Neural crest cell (in vitro differentiated cells): ENCODE measurements at regions not wholly inside any gene's neighbourhood (a gene's known extent, or its start where the extent isn't known, plus 50 kb on each side); places are given as distances from the start of the nearest gene placed in this dataset.
A peak's percentile ranks its signal among the peaks of the same experiment; 100 is the strongest.

Experiments used
- DNase-seq: peaks from one replicate; pipeline ENCODE4 v3.0.0; 2021; ENCODE audit warnings: low read depth, mixed read lengths, low spot score
- H3K27ac Mint-ChIP-seq: one replicate; pipeline ENCODE4 v1.8.0; 2021; ENCODE audit warnings: mild to moderate bottlenecking, mixed read lengths; ENCODE audit not compliant: unreplicated experiment
- H3K27me3 Mint-ChIP-seq: 2 replicates; pipeline ENCODE4 v1.8.0; 2021; ENCODE audit warnings: low read depth, mild to moderate bottlenecking, mixed read lengths
- H3K36me3 Mint-ChIP-seq: 2 replicates; pipeline ENCODE4 v1.8.0; 2021; ENCODE audit warnings: low read depth, mild to moderate bottlenecking, mixed read lengths
- H3K4me1 Mint-ChIP-seq: 2 replicates; pipeline ENCODE4 v1.8.0; 2021; ENCODE audit warnings: mixed read lengths
- H3K4me3 Mint-ChIP-seq: one replicate; pipeline ENCODE4 v1.8.0; 2021; ENCODE audit warnings: mild to moderate bottlenecking, mixed read lengths
- H3K9me3 Mint-ChIP-seq: 2 replicates; pipeline ENCODE4 v1.8.0; 2021; ENCODE audit warnings: mixed read lengths
- CTCF ChIP-seq: fragments of 200-600 bp; sonication (generic); conservative IDR thresholded peaks from 2 replicates; pipeline ENCODE4 v1.5.0; 2021; ENCODE audit warnings: antibody characterized with exemption, mild to moderate bottlenecking

GRCh38 chr5:29547236-29547865 is 1646.1 kb upstream of the CDH6 start:
- H3K27me3 Mint-ChIP-seq, result no peaks in the 10 kb centered on the region
- no peak overlapping the region for H3K27ac Mint-ChIP-seq
- no peaks in the 10 kb centered on the region for H3K36me3 Mint-ChIP-seq
- no peak overlapping the region for H3K4me3 Mint-ChIP-seq
- no peaks in the 10 kb centered on the region for H3K4me1 Mint-ChIP-seq
- no peaks in the 10 kb centered on the region for H3K9me3 Mint-ChIP-seq
- no peak for TF ChIP-seq CTCF
- DNase-seq, result no peak

DNA sequence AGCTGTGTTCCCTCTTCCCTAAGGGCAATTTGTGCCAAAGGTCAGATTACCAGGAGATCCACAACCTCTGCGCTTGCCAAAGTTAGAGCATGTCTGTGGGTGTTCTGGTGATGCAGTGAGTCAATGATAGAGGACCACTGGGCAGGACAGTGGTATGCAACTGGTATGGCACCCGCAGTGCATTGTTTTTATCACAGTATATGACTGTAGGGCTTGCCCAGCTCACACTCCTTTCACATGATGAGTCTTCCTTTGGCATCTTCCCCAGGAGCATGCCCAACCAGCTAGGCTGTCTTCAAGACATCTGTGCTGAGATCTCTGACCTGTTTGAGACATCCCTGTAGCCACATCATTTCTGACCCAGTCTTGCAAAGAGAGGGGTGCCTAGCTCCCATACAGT is 1650.0 kb upstream of the CDH6 start:
- H3K36me3 Mint-ChIP-seq, result no peaks in the 10 kb centered on the region
- peak overlapping the region; percentile 19 for H3K27ac Mint-ChIP-seq
- H3K9me3 Mint-ChIP-seq, result peaks cover 5% of the 10 kb centered on the region
- no peak overlapping the region for H3K4me3 Mint-ChIP-seq
- no peaks in the 10 kb centered on the region for H3K27me3 Mint-ChIP-seq
- no peak for TF ChIP-seq CTCF
- no peak for DNase-seq
- no peaks in the 10 kb centered on the region for H3K4me1 Mint-ChIP-seq

DNA sequence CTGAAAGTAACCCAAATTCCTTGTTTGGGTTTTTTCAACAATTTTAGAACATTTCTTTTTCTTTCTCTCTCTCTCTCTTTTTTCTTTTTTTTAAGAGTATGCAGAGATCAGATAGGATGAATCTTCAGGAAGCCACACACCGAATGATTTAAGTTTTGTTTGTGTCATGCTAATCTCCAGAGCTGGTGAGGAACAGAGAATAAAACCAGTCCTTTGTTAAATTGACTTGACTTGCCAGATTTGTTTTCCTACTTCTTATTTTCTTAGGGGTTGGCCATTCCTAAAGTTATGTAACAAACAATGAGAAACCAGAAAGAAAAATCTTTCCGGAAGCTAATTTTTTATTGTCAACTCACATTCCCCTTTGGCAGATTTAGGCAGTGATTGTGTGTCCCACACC is 1669.3 kb upstream of the CDH6 start:
- H3K4me1 Mint-ChIP-seq, result no peaks in the 10 kb centered on the region
- H3K27me3 Mint-ChIP-seq, result no peaks in the 10 kb centered on the region
- no peak for TF ChIP-seq CTCF
- DNase-seq, result no peak
- no peak overlapping the region for H3K4me3 Mint-ChIP-seq
- no peaks in the 10 kb centered on the region for H3K9me3 Mint-ChIP-seq
- H3K27ac Mint-ChIP-seq, result no peak overlapping the region
- no peaks in the 10 kb centered on the region for H3K36me3 Mint-ChIP-seq

DNA sequence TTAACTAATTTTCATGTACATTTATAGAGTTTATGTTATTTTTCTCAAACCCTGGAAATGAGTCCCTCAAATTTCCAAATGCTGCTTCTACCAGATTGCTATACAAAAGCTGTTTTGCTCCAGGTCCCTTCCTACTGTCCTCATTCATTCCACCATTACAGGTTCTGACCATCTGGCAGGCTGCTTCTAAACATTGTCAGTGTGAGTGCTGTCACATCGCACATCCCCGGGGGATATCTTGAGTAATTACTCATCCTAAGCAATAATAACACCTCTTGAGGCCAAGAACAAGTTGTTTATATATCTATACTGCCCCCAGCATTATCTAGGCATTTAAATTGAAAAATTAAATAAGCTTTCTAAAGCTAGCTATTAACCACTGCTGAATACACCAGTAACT is 1675.3 kb upstream of the CDH6 start:
- Mint-ChIP-seq H3K27me3 (no peaks in the 10 kb centered on the region), H3K27ac (no peak overlapping the region)
- no peak for TF ChIP-seq CTCF

GRCh38 chr5:29516224-29516623 is 1677.3 kb upstream of the CDH6 start:
- H3K4me1 Mint-ChIP-seq, result no peaks in the 10 kb centered on the region
- H3K27ac Mint-ChIP-seq, result no peak overlapping the region
- no peaks in the 10 kb centered on the region for H3K36me3 Mint-ChIP-seq
- no peak for TF ChIP-seq CTCF
- H3K27me3 Mint-ChIP-seq, result no peaks in the 10 kb centered on the region
- H3K4me3 Mint-ChIP-seq, result no peak overlapping the region
- no peak for DNase-seq
- no peaks in the 10 kb centered on the region for H3K9me3 Mint-ChIP-seq

More for the DNA sequence above, 1675.3 kb upstream of the CDH6 start:
- no peak overlapping the region for H3K4me3 Mint-ChIP-seq
- H3K4me1 Mint-ChIP-seq, result no peaks in the 10 kb centered on the region
- no peak for DNase-seq
- H3K9me3 Mint-ChIP-seq, result no peaks in the 10 kb centered on the region
- no peaks in the 10 kb centered on the region for H3K36me3 Mint-ChIP-seq
